HG02588 (cell line): ENCODE measurements at regions not wholly inside any gene's neighbourhood (a gene's known extent, or its start where the extent isn't known, plus 50 kb on each side); places are given as distances from the start of the nearest gene placed in this dataset.

Experiments
- ATAC-seq: cut with Tn5 transposase; IDR thresholded peaks from one replicate; pipeline ENCODE4 v1.9.1; 2021; ENCODE audit warnings: mild to moderate bottlenecking, moderate library complexity; ENCODE audit not compliant: unreplicated experiment

DNA sequence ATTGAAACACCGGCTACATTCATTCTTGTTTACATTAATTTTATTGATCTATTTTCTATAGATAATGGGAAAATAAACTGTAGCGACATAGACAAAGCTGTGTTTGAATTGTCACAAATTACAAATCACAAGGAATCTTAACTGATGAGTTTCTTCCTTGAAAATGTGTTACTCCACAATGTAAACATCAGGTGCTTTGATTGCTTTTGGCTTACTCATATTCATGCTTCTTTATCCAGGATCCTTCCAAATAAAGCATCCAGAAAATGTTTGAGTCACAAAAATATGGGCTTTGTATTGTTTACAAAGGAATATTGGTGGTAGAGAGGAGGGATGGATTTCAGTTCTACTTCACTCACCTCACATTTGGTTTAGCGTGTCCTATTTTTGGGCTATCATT is 64.0 kb downstream of the BMP2 start:
- ATAC-seq: no peak

DNA sequence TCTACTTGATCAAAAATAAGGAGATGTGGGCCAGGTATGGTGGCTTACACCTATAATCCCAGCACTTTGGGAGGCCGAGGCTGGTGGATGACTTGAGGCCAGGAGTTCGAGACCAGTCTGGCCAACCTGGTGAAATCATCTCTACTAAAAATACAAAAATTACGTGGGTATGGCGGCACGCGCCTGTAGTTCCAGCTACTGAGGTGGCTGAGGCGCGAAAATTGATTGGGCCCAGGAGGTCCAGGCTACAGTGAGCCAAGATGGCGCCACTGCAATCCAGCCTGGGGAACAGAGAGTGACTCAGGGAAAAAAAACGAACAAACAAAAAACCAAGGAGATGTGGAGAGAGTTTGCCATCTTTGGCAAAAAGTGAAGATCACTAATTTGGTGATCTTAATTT is 65.3 kb downstream of the BMP2 start:
- ATAC-seq: no peak

- no peak for ATAC-seq
Measured at GRCh38 chr20:6835609-6836008, 68.1 kb downstream of the BMP2 start.

DNA sequence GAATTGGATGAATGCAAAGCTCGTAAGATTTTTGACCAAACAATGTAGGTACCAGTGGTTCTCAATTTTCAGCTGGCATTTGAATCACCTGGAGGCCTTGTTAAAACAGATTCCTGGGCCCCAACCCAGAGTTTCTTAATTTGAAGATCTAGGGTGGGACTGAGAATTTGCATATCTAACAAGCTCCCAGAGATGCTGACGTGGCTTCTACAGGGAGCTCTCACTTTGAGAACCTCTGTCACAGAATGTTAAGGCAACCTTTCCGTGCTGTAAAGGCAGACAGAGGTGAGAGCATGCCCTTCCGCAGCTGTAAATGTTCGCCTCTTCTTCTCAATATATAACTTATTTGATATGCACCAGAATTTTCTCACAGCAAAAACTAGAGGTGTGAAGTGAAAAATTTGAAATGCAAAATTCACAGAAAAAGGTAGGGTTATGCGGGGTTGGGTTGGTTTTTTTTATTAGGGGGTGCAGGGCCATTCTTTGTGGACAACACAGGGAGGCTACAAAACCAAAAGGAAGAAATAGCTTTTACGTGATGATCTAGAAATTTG is 69.4 kb downstream of the BMP2 start:
- ATAC-seq: no peak

DNA sequence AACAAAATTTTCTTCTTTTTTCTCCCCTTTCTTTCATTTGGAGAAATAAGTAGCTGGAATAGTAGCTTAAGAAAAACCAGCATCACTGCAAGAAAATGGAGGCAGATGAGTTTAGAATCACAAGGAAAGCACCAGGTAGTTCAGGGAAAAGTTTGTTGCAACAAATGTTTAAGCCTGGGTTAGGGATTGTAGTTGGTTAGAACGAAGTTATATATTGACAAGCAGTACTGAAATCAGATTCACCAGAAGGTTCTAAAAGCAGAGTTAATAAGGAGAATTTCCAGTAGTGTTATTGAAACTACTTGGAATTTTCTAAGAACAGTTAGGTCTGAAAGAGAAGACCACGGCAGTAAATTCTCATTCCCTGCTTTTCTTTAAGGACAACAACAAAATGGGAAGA is 70.2 kb downstream of the BMP2 start:
- ATAC-seq: peak; percentile 32

DNA sequence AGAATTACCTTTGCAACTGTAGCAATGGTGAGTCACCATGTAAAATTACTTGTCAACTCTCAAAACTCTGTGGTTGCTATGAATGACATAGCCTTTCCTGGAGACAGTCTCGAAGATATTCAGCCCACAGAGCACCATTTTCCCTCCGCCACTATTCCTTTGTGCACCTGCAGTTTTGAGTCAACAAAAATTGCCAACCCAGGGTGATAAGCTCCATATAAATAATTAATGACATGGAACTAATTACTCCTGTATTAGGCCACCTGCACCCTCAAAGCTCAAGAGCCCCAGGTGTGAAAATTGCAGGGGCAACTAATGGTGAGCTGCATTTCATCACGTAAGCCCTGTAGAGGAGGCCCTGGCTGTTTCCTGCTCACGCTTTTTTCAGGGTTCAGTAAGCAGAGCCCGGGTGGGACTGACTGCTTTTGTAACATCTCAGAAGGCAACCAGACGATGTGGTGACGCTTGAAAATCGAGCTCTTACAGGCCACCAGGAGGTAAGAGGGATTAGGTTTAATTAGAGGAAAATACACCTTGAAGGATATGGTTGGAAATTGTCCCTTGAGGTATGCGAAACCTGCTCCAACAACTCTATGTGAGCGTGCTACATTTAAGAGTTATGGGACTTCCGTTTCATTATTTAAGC is 70.8 kb downstream of the BMP2 start:
- ATAC-seq: peak; percentile 79

- no peak for ATAC-seq
Measured at GRCh38 chr20:6841128-6841527, 73.6 kb downstream of the BMP2 start.

- ATAC-seq: no peak
Measured at GRCh38 chr20:6845141-6845540, 77.7 kb downstream of the BMP2 start.

- ATAC-seq: no peak
Measured at GRCh38 chr20:6848041-6848440, 80.6 kb downstream of the BMP2 start.

DNA sequence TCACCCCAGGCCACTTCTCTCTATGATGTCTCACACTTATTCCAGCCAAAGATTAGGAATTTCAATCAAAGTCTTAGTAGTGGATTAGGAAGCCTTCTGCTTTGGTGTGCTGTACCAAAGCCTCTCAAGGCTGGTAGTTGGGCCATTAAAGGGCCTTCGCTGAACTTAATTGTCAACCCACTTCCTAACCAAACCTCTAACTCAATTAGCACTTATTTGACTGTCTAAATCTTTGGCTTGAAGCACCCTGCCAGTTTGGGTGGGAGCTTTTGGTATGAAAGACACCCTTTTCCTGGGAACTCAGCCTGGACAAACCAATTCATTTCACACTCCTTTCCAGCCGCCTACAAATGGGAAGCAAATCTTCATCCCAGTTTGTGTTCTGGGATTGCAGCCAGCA is 81.5 kb downstream of the BMP2 start:
- no peak for ATAC-seq

- ATAC-seq: no peak
Measured at GRCh38 chr20:6851136-6851535, 83.7 kb downstream of the BMP2 start.

GRCh38 chr20:6852478-6852877 is 85.0 kb downstream of the BMP2 start:
- ATAC-seq: no peak

DNA sequence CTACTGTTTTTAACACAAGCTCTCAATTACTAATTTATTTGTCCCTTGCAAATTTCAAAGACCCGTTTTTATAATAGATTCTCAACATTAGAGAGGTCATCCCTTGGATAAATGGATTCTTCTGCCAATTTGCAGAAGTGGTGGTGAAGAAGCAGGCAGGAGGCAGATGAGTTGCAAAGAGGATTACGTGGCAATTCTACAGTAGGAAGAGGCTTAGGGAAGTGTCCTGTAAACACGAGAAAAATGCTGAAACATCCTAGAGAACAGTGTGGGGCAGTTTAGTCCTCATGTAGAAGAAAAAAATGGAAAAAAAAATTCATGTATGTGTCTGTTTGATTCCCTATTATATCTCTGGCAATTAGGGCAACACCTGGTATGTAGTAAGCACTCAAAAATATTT is 87.6 kb downstream of the BMP2 start:
- no peak for ATAC-seq

- no peak for ATAC-seq
Measured at GRCh38 chr20:6855796-6856195, 88.3 kb downstream of the BMP2 start.

- no peak for ATAC-seq
Measured at GRCh38 chr20:6857927-6858326, 90.4 kb downstream of the BMP2 start.

- no peak for ATAC-seq
Measured at GRCh38 chr20:6863355-6863754, 95.9 kb downstream of the BMP2 start.

DNA sequence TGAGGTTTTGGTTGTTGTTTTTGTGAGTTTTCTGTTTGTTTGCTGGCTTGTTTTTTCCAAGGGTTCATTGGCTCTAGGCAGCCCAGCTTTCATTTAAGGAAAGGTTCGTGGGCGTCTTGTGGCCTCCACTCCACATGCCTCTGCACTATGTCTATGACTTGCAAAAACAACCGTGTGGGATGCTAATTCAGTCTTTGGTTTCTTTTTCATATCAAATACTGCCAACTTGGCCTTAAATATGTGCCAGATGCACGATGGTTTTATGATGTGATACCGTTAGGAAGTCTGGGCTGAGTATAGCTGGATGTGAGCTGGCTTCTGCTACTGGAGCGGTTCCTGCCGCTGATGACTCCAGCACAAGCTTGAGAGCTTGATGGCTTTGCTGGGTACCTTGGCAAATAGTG is 96.3 kb downstream of the BMP2 start:
- ATAC-seq: no peak

- ATAC-seq: no peak
Measured at GRCh38 chr20:6864740-6865139, 97.3 kb downstream of the BMP2 start.

GRCh38 chr20:6866741-6867140 is 99.3 kb downstream of the BMP2 start:
- no peak for ATAC-seq

DNA sequence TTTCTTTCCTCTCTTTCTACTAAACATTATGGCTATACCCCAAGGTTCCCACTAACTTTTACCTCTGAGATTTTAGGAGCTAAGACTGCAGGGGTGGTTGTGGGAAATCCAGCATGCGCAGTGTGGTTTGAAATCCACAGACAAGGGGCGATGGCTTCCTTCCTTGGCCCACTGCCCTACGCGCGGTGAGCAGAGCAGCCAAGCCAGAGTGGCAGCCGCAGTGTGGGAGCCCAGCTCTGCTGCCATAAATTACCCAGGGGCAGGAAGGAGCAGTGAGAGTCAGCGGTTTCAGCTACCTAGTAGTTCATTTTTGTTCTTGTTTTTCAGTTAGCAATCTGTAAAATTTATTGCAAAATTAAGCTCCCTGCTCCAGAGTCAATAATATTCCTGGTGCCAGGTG is 101.4 kb downstream of the BMP2 start:
- no peak for ATAC-seq

- no peak for ATAC-seq
Measured at GRCh38 chr20:6870559-6870958, 103.1 kb downstream of the BMP2 start.

DNA sequence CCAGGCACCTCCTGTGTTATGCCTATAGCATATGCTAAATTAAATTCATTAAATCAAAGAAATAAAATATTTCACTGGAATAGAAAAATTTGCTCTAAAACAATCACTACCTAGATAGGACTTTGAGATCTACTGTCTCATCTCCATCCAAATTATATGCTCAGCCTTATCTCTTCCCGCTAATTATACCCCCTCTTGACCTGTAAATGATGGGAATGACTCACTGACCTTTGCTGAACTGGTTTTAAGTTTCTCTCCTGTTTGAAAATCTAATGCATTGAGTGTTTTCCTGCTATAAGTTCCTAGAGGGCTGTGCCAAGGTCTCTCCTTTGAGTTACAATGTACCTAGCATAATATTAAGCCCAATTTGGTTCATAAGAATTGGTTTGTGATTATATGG is 110.1 kb downstream of the BMP2 start:
- no peak for ATAC-seq
